Right lobe of liver (tissue), 6 donors: ENCODE measurements at regions not wholly inside any gene's neighbourhood (a gene's known extent, or its start where the extent isn't known, plus 50 kb on each side); places are given as distances from the start of the nearest gene placed in this dataset.
"Not testable (repeated sequence)": the region's sequence is repeated elsewhere in the genome, so short reads cannot be mapped to it uniquely, and the experiment has no call there.

Source experiments
- ATAC-seq, 4 donors: fragments of 200-7000 bp; cut with Tn5 transposase; one replicate each; pipeline ENCODE4 v1.9.1; 2020; ENCODE audit warnings: mild to moderate bottlenecking in 4 of 4, moderate library complexity in 4 of 4
- DNase-seq, 3 donors: peaks; one replicate each; pipeline ENCODE4 v3.0.0-alpha.2; 2020
- H3K27ac ChIP-seq, 3 donors: fragments of 200-600 bp; one replicate each; pipeline ENCODE4 v1.8.0; 2022
- H3K27me3 ChIP-seq, 2 donors: fragments of 200-600 bp; one replicate each; pipeline ENCODE4 v1.8.0; 2022
- H3K36me3 ChIP-seq, 4 donors: fragments of 200-600 bp; sonication (generic) in 1 of 4; one replicate each; pipeline versions ENCODE4 v1.5.1 to v1.8.0; 2017 to 2022; ENCODE audit warnings: control low read depth in 1 of 4
- H3K4me1 ChIP-seq, 4 donors: fragments of 200-600 bp; sonication (generic) in 1 of 4; one replicate each; pipeline versions ENCODE4 v1.5.1 to v1.8.0; 2017 to 2022; ENCODE audit warnings: control low read depth in 1 of 4
- H3K4me3 ChIP-seq, 3 donors: fragments of 200-600 bp; one replicate each; pipeline ENCODE4 v1.8.0; 2022
- H3K9me3 ChIP-seq, 4 donors: fragments of 200-600 bp; sonication (generic) in 1 of 4; one replicate each; pipeline versions ENCODE4 v1.5.1 to v1.8.0; 2017 to 2022; ENCODE audit warnings: control low read depth in 1 of 4
- POLR2A ChIP-seq: fragments of 450-650 bp; IDR thresholded peaks from one replicate; pipeline ENCODE4 v1.6.1; 2017; ENCODE audit warnings: antibody characterized with exemption, mild to moderate bottlenecking
- WGBS: methylation state at CpG from one replicate; pipeline ENCODE4 v1.1.6; 2018; ENCODE audit warnings: low coverage, low lambda C conversion rate; ENCODE audit not compliant: insufficient coverage; ENCODE audit errors: missing lambda C conversion rate; 5-methylcytosine and 5-hydroxymethylcytosine counted together
- intact Hi-C, 2 donors: fragments of 100-400 bp; cut with DNase I; formaldehyde crosslinking; loops; one replicate each; pipeline versions ENCODE4 v1.11.2 to v1.14.1; 2022
- TF ChIP-seq, protein P1 (sequence below), 4 donors: fragments of 200-600 bp in 3 of 4; fragments of 450-650 bp in 1 of 4; IDR thresholded peaks; one replicate each; pipeline versions ENCODE4 v1.5.1 to v1.8.0; 2016 to 2022; ENCODE audit warnings: antibody characterized with exemption in 4 of 4, mild to moderate bottlenecking in 2 of 4
- donor health status: DM: no; HTN: yes; CAD: no.
- donor health status: DM: no; HTN: no; CAD: no.
- donor health status: DM: no; HTN: no; CAD: no.
- donor health status: DM: no; HTN: yes; CAD: no.
- donor health status: DM: no; HTN: yes; CAD: no.

DNA sequence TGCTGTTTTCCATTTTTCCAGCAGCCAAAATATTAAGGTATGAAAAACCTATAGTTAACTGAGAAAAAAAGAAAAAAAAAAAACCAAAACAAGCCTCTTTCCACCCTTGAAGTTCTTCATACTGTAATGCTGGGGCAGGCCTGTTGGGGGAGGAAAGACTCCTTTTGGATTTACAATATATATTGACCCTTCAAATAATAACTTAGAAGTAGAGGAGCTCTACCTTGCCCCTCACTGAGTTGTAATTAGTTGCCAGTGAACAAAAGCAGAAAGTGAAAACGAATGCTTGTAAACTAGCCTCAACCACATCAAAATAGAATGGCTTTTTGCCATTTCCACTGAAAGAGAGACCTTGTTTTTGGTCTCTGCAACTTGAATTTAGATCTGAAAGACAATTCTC, 326.6 kb downstream of the NR2F2 start:
- Histone ChIP-seq H3K9me3 (no peaks in the 10 kb centered on the region), H3K27me3 (no peaks in the 10 kb centered on the region), H3K36me3 (no peaks in the 10 kb centered on the region), H3K4me3 (no peak overlapping the region), H3K4me1 (no peaks in the 10 kb centered on the region), H3K27ac (no peak overlapping the region)
- intact Hi-C loops: no loop called here
- ATAC-seq (no peak), DNase-seq (no peak)
- no peak for TF ChIP-seq POLR2A
- TF ChIP-seq, protein P1, sequence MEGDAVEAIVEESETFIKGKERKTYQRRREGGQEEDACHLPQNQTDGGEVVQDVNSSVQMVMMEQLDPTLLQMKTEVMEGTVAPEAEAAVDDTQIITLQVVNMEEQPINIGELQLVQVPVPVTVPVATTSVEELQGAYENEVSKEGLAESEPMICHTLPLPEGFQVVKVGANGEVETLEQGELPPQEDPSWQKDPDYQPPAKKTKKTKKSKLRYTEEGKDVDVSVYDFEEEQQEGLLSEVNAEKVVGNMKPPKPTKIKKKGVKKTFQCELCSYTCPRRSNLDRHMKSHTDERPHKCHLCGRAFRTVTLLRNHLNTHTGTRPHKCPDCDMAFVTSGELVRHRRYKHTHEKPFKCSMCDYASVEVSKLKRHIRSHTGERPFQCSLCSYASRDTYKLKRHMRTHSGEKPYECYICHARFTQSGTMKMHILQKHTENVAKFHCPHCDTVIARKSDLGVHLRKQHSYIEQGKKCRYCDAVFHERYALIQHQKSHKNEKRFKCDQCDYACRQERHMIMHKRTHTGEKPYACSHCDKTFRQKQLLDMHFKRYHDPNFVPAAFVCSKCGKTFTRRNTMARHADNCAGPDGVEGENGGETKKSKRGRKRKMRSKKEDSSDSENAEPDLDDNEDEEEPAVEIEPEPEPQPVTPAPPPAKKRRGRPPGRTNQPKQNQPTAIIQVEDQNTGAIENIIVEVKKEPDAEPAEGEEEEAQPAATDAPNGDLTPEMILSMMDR (IDR thresholded peaks at IDR 0.05): no peak
- WGBS: 21% methylated on average over 1 of the region's 1 CpG

DNA sequence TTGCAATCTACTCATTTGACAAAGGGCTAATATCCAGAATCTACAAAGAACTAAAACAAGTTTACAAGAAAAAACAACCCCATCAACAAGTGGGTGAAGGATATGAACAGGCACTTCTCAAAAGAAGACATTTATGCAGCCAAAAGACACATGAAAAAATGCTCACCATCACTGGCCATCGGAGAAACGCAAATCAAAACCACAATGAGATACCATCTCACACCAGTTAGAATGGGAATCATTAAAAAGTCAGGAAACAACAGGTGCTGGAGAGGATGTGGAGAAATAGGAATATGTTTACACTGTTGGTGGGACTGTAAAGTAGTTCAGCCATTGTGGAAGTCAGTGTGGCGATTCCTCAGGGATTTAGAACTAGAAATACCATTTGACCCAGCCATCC, 336.5 kb downstream of the NR2F2 start:
- H3K4me3 ChIP-seq, H3K9me3 ChIP-seq, H3K36me3 ChIP-seq, H3K27ac ChIP-seq, ATAC-seq, intact Hi-C loops, H3K4me1 ChIP-seq, DNase-seq, H3K27me3 ChIP-seq: not testable (repeated sequence)
- 59% methylated on average over 3 of the region's 3 CpGs for WGBS

GRCh38 chr15:96670389-96670788, 339.9 kb downstream of the NR2F2 start:
- Histone ChIP-seq H3K27me3 (peaks cover 0 to 3% of the 10 kb centered on the region in 2 donors), H3K4me1 (no peaks in the 10 kb centered on the region), H3K36me3 (no peaks in the 10 kb centered on the region), H3K27ac (no peak overlapping the region), H3K4me3 (no peak overlapping the region), H3K9me3 (no peaks in the 10 kb centered on the region)
- 60% methylated on average over 5 of the region's 5 CpGs for WGBS
- DNase-seq (no peak), ATAC-seq (no peak)
- intact Hi-C loops: no loop called here
- no peak for TF ChIP-seq POLR2A
- TF ChIP-seq, protein P1 (IDR thresholded peaks at IDR 0.05): no peak

- Histone ChIP-seq H3K27ac (no peak overlapping the region), H3K27me3 (peaks cover 0 to 3% of the 10 kb centered on the region in 2 donors), H3K4me3 (no peak overlapping the region), H3K9me3 (no peaks in the 10 kb centered on the region), H3K36me3 (no peaks in the 10 kb centered on the region), H3K4me1 (no peaks in the 10 kb centered on the region)
- DNase-seq (no peak), ATAC-seq (no peak)
- no peak for TF ChIP-seq POLR2A
- TF ChIP-seq, protein P1 (IDR thresholded peaks at IDR 0.05): no peak
- intact Hi-C loops: no loop called here
- 55% methylated on average over 4 of the region's 4 CpGs for WGBS
Observed at GRCh38 chr15:96672629-96673028, 342.1 kb downstream of the NR2F2 start.

GRCh38 chr15:96678386-96678785, 347.9 kb downstream of the NR2F2 start:
- no peaks in the 10 kb centered on the region for H3K9me3 ChIP-seq
- no peak overlapping the region for H3K27ac ChIP-seq
- TF ChIP-seq, protein P1 (IDR thresholded peaks at IDR 0.05): no peak
- no peak for TF ChIP-seq POLR2A
- ATAC-seq (no peak), DNase-seq (no peak)
- no peaks in the 10 kb centered on the region for H3K27me3 ChIP-seq
- H3K36me3 ChIP-seq: no peaks in the 10 kb centered on the region
- intact Hi-C loops: no loop called here
- WGBS: 71% methylated on average over 3 of the region's 3 CpGs
- no peaks in the 10 kb centered on the region for H3K4me1 ChIP-seq
- H3K4me3 ChIP-seq: no peak overlapping the region
